Skeletal muscle tissue (tissue), 3 donors: ENCODE measurements at regions not wholly inside any gene's neighbourhood (a gene's known extent, or its start where the extent isn't known, plus 50 kb on each side); places are given as distances from the start of the nearest gene placed in this dataset.

Experiments used
- H3K27ac ChIP-seq: one replicate; pipeline ENCODE4 v1.7.0; 2013; ENCODE audit warnings: mild to moderate bottlenecking, low read depth, low read length, inconsistent platforms
- H3K27me3 ChIP-seq, 3 donors: one replicate each; pipeline ENCODE4 v1.7.0; 2013; ENCODE audit warnings: low read length in 3 of 3; ENCODE audit not compliant: control insufficient read depth in 3 of 3, insufficient read depth in 3 of 3
- H3K36me3 ChIP-seq, 3 donors: one replicate each; pipeline ENCODE4 v1.7.0; 2013; ENCODE audit warnings: low read length in 3 of 3; ENCODE audit not compliant: control insufficient read depth in 3 of 3, insufficient read depth in 3 of 3
- H3K4me1 ChIP-seq, 3 donors: one replicate each; pipeline ENCODE4 v1.7.0; 2013; ENCODE audit warnings: low read length in 3 of 3, mild to moderate bottlenecking in 3 of 3; ENCODE audit not compliant: control insufficient read depth in 3 of 3, insufficient read depth in 3 of 3
- H3K4me3 ChIP-seq, 3 donors: one replicate each; pipeline ENCODE4 v1.7.0; 2013; ENCODE audit warnings: low read length in 3 of 3
- H3K9ac ChIP-seq, 3 donors: one replicate each; pipeline ENCODE4 v1.7.0; 2013; ENCODE audit warnings: low read length in 3 of 3, mild to moderate bottlenecking in 3 of 3, moderate library complexity in 2 of 3, low read depth in 1 of 3
- H3K9me3 ChIP-seq, 3 donors: one replicate each; pipeline ENCODE4 v1.7.0; 2013; ENCODE audit warnings: low read length in 3 of 3; ENCODE audit not compliant: control insufficient read depth in 3 of 3
- donor health status: Osteomylitis.

GRCh38 chr13:30093236-30093635, 214.1 kb downstream of the KATNAL1 start:
- H3K4me3 ChIP-seq = no peak overlapping the region
- no peaks in the 10 kb centered on the region for H3K27me3 ChIP-seq
- H3K27ac ChIP-seq = no peak overlapping the region
- no peaks in the 10 kb centered on the region for H3K36me3 ChIP-seq
- no peak overlapping the region for H3K9ac ChIP-seq
- no peaks in the 10 kb centered on the region for H3K9me3 ChIP-seq
- H3K4me1 ChIP-seq = no peaks in the 10 kb centered on the region

DNA sequence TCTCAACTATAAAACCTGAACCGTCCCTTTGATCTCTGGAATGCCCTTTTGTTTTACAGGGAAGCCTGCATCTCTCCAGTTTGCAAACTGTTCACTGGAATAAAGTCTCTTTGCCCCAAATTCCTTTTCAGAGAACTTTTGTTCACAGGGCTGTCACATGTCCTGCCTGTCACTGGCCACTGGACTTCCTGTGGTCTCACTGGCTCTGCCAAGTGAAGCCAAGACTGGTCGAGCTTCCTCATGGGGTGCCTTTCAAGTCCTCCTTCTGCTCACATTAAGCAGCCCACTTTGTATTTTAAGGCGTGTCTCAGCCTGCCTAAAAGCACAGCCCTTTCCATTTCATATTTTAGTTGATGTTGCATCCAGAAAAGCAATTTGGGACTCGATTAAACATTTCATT, 215.7 kb downstream of the KATNAL1 start:
- H3K36me3 ChIP-seq = no peaks in the 10 kb centered on the region
- no peaks in the 10 kb centered on the region for H3K9me3 ChIP-seq
- no peak overlapping the region for H3K4me3 ChIP-seq
- H3K4me1 ChIP-seq = no peaks in the 10 kb centered on the region
- no peaks in the 10 kb centered on the region for H3K27me3 ChIP-seq
- no peak overlapping the region for H3K9ac ChIP-seq
- no peak overlapping the region for H3K27ac ChIP-seq

DNA sequence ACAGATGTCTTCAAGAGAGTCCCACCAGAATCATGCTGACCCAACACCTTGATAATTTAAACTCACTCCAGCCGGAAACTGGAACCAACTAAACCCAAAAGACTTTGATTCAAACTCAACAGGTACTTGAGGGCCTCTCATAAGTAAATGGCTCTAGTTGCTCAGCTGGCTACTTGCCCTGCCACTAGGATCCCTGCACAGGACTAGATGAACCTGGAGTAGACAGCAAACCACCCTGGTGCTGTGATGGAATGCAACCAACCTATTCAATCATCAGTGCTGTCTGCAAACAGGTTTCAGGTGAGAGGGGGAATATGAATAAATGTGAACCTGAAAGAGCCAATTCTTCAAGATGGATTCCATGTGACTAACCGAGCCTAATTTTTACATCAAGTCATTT, 216.3 kb downstream of the KATNAL1 start:
- Histone ChIP-seq H3K4me1 (no peaks in the 10 kb centered on the region), H3K4me3 (no peak overlapping the region), H3K9ac (no peak overlapping the region), H3K36me3 (no peaks in the 10 kb centered on the region), H3K27me3 (no peaks in the 10 kb centered on the region), H3K27ac (no peak overlapping the region), H3K9me3 (no peaks in the 10 kb centered on the region)

- Histone ChIP-seq H3K9ac (no peak overlapping the region), H3K4me3 (no peak overlapping the region), H3K9me3 (no peaks in the 10 kb centered on the region), H3K4me1 (no peaks in the 10 kb centered on the region), H3K36me3 (no peaks in the 10 kb centered on the region), H3K27ac (no peak overlapping the region), H3K27me3 (no peaks in the 10 kb centered on the region)
Observed at GRCh38 chr13:30088312-30088855, 219.0 kb downstream of the KATNAL1 start.

DNA sequence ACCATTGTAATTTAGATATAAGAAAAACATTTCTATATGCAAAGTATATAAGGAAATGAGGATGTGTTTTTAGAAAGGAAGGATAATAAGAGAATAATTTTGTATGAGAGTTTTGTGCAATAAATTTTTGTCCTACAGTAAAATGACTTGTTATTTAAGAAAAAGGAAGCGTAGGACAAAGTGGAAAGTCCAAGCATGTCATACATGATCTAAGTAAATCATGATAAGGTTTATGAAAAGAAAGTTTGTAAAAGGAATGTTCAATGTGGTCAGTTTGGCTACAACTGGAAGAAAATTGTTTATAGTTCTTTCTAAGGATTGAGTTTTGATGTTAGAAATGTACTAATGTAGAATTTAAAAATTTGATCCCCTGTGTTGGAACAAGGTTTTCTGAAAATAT, 222.3 kb downstream of the KATNAL1 start:
- Histone ChIP-seq H3K4me3 (no peak overlapping the region), H3K4me1 (no peaks in the 10 kb centered on the region), H3K27ac (no peak overlapping the region), H3K9me3 (no peaks in the 10 kb centered on the region), H3K36me3 (no peaks in the 10 kb centered on the region), H3K27me3 (no peaks in the 10 kb centered on the region), H3K9ac (no peak overlapping the region)

DNA sequence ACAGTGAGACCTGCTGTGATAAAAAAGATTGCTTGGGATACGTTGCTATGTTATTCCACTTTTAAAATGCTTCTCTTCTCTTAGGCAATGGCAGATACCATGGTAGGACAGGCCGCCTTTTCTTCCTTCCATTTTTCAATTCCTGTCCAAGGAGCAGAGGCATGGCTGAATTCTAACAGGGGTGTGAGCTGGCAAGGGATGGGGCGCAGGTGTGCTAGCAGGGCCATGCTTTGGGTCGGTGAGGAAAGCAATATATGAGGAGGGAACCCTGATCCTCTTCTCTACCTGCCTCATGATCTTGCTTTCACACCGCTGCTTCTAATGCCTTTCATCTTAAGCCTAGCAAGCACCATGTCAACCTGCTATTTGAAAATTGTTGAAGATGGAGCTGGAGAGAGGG, 225.0 kb downstream of the KATNAL1 start:
- Histone ChIP-seq H3K36me3 (no peaks in the 10 kb centered on the region), H3K9ac (no peak overlapping the region), H3K27me3 (no peaks in the 10 kb centered on the region), H3K9me3 (no peaks in the 10 kb centered on the region), H3K4me3 (no peak overlapping the region), H3K4me1 (no peaks in the 10 kb centered on the region), H3K27ac (no peak overlapping the region)

DNA sequence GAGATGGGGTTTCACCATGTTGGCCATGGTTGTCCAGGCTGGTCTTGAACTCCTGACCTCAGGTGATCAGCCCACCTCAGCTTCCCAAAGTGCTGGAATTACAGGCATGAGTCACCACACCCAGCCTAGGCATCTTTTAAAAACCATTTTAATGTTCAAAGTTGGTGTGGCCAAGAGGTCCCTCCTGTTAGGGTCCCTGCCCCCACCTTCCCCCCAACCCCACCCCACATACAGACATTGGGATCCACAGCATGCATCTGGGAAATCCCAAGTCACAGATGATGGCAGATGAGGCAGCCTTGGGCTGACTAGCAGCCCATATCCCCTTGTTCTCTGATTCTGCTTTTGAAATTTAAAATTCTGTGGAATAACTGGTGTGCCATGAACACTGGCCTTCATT, 226.0 kb downstream of the KATNAL1 start:
- Histone ChIP-seq H3K9ac (no peak overlapping the region), H3K4me3 (no peak overlapping the region), H3K4me1 (no peaks in the 10 kb centered on the region), H3K27ac (no peak overlapping the region), H3K9me3 (no peaks in the 10 kb centered on the region), H3K36me3 (no peaks in the 10 kb centered on the region), H3K27me3 (no peaks in the 10 kb centered on the region)

- Histone ChIP-seq H3K4me3 (no peak overlapping the region), H3K9me3 (no peaks in the 10 kb centered on the region), H3K27ac (no peak overlapping the region), H3K4me1 (no peaks in the 10 kb centered on the region), H3K9ac (no peak overlapping the region), H3K36me3 (no peaks in the 10 kb centered on the region), H3K27me3 (no peaks in the 10 kb centered on the region)
Observed at GRCh38 chr13:30079501-30079900, 227.8 kb downstream of the KATNAL1 start.

DNA sequence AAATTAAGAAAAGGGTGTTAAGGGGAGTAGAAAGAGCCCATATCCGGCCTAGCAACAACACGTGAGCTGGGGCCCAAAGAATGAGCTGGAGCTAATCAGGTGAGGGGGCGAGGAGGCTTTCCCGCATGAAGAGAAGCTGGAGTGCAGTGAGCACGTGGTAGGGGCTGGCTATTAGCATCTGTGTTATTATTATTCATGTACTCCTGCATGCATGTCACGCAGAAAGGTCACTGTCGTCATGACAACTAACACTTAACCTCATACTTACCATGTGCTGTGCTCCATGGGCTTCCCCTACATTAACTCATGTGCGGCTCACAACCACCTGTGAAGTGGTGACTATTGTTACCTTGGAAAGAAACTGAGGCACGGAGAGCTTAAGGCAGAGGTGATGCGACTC, 227.6 kb upstream of the UBL3 start:
- Histone ChIP-seq H3K4me3 (no peak overlapping the region), H3K9me3 (no peaks in the 10 kb centered on the region), H3K4me1 (no peaks in the 10 kb centered on the region), H3K27ac (no peak overlapping the region), H3K36me3 (no peaks in the 10 kb centered on the region), H3K27me3 (no peaks in the 10 kb centered on the region), H3K9ac (no peak overlapping the region)

- no peak overlapping the region for H3K9ac ChIP-seq
- no peak overlapping the region for H3K4me3 ChIP-seq
- no peaks in the 10 kb centered on the region for H3K9me3 ChIP-seq
- no peaks in the 10 kb centered on the region for H3K27me3 ChIP-seq
- no peak overlapping the region for H3K27ac ChIP-seq
- no peaks in the 10 kb centered on the region for H3K36me3 ChIP-seq
- H3K4me1 ChIP-seq = no peaks in the 10 kb centered on the region
Observed at GRCh38 chr13:30077240-30077735, 226.9 kb upstream of the UBL3 start.
